ENCODE measurements at regions not wholly inside any gene's neighbourhood (a gene's known extent, or its start where the extent isn't known, plus 50 kb on each side); places are given as distances from the start of the nearest gene placed in this dataset.
"Not testable (repeated sequence)": the region's sequence is repeated elsewhere in the genome, so short reads cannot be mapped to it uniquely, and the experiment has no call there.

DNA sequence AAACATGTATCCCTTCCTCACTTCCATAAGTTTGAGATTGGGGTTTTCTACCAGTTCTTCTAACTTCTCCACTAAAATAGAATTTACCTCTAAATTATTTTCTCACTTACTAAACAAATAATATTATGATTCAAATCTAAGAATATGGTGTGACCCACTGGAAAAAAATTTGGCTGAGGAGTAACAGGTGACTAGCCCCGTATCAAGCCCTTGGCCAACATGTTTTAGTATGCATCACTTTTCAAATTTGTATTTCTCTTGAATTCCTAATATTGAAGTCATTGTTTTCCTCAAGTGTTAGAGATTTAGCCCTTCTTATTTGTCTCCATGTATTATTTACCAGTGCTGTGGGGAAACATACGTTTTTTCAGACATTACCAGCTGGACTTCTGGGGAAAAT, 759.4 kb downstream of the NSUN3 start:
- no peak overlapping the region for H2BK15ac ChIP-seq (ENCODE audit: low read length)
- H3K27me3 ChIP-seq (ENCODE audit: control insufficient read depth in 3 of 3, insufficient read depth in 3 of 3, low read depth in 1 of 3, low read length in 3 of 3) = no peaks in the 10 kb centered on the region
- no peak overlapping the region for H2AFZ ChIP-seq (ENCODE audit: low read length)
- no CpG with 5 or more reads among the region's 2 CpGs for WGBS, 2 donors (ENCODE audit: extremely low coverage in 2 of 2, insufficient read length in 2 of 2, insufficient replicate concordance in 1 of 2)
- H3K4me3 ChIP-seq (ENCODE audit: low read length in 2 of 2) = no peak overlapping the region
- no peak overlapping the region for H3K4ac ChIP-seq (ENCODE audit: low read length)
- H3K23ac ChIP-seq (ENCODE audit: low read depth, low read length, poor library complexity) = no peak overlapping the region
- no peak overlapping the region for H2AK5ac ChIP-seq (ENCODE audit: low read depth, low read length)
- H3K9me3 ChIP-seq (replicated peaks in 1 of 2; ENCODE audit: control insufficient read depth in 2 of 2, insufficient read depth in 1 of 2, low read depth in 1 of 2, low read length in 2 of 2) = no peaks in the 10 kb centered on the region
- no peak overlapping the region for H2BK5ac ChIP-seq (ENCODE audit: low read length)
- H3K9ac ChIP-seq (ENCODE audit: low read depth, low read length, poor library complexity) = no peak overlapping the region
- DNase-seq (ENCODE audit: low spot score) = no peak
- no peak overlapping the region for H2BK12ac ChIP-seq (ENCODE audit: low read length)
- H3K4me2 ChIP-seq (ENCODE audit: insufficient read depth, low read length, poor library complexity, severe bottlenecking) = no peak overlapping the region
- H3K36me3 ChIP-seq (replicated peaks in 1 of 2; ENCODE audit: control insufficient read depth in 2 of 2, insufficient read depth in 2 of 2, low read length in 2 of 2) = no peaks in the 10 kb centered on the region
- no peak overlapping the region for H4K8ac ChIP-seq (ENCODE audit: low read depth, low read length)
- H3K14ac ChIP-seq (ENCODE audit: low read length) = no peak overlapping the region
- no peak overlapping the region for H2BK120ac ChIP-seq (ENCODE audit: low read depth, low read length)
- H3K4me1 ChIP-seq (ENCODE audit: control insufficient read depth in 2 of 2, insufficient read depth in 1 of 2, low read depth in 1 of 2, low read length in 2 of 2) = no peaks in the 10 kb centered on the region
- no peak overlapping the region for H3K18ac ChIP-seq (ENCODE audit: low read length)
- no peak overlapping the region for H3K27ac ChIP-seq (replicated peaks; ENCODE audit: low read length)
- H4K91ac ChIP-seq (ENCODE audit: low read depth, low read length, poor library complexity) = no peak overlapping the region
- no peaks in the 10 kb centered on the region for H3K79me1 ChIP-seq (ENCODE audit: low read depth, low read length)

DNA sequence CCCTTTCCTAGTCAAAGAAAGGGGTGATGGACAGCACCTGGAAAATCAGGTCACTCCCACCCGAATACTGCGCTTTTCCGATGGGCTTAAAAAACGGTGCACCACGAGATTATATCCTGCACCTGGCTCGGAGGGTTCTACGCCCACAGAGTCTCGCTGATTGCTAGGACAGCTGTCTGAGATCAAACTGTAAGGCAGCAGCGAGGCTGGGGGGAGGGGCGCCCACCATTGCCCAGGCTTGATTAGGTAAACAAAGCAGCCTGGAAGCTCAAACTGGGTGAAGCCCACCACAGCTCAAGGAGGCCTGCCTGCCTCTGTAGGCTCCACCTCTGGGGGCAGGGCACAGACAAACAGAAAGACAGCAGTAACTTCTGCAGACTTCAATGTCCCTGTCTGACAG, 783.4 kb downstream of the NSUN3 start:
- H3K4me2 ChIP-seq (ENCODE audit: insufficient read depth, low read length, poor library complexity, severe bottlenecking); DNase-seq (ENCODE audit: low spot score); H3K23ac ChIP-seq (ENCODE audit: low read depth, low read length, poor library complexity); H2BK120ac ChIP-seq (ENCODE audit: low read depth, low read length); H2AFZ ChIP-seq (ENCODE audit: low read length); H3K27me3 ChIP-seq (ENCODE audit: control insufficient read depth in 3 of 3, insufficient read depth in 3 of 3, low read depth in 1 of 3, low read length in 3 of 3); H3K4ac ChIP-seq (ENCODE audit: low read length); H2AK5ac ChIP-seq (ENCODE audit: low read depth, low read length); H3K4me3 ChIP-seq (ENCODE audit: low read length in 2 of 2); H3K18ac ChIP-seq (ENCODE audit: low read length); H2BK12ac ChIP-seq (ENCODE audit: low read length); H3K36me3 ChIP-seq (replicated peaks in 1 of 2; ENCODE audit: control insufficient read depth in 2 of 2, insufficient read depth in 2 of 2, low read length in 2 of 2); H2BK5ac ChIP-seq (ENCODE audit: low read length); H3K14ac ChIP-seq (ENCODE audit: low read length); H3K4me1 ChIP-seq (ENCODE audit: control insufficient read depth in 2 of 2, insufficient read depth in 1 of 2, low read depth in 1 of 2, low read length in 2 of 2); H2BK15ac ChIP-seq (ENCODE audit: low read length); H3K27ac ChIP-seq (replicated peaks; ENCODE audit: low read length); H4K91ac ChIP-seq (ENCODE audit: low read depth, low read length, poor library complexity); H3K9ac ChIP-seq (ENCODE audit: low read depth, low read length, poor library complexity); H3K9me3 ChIP-seq (replicated peaks in 1 of 2; ENCODE audit: control insufficient read depth in 2 of 2, insufficient read depth in 1 of 2, low read depth in 1 of 2, low read length in 2 of 2); H3K79me1 ChIP-seq (ENCODE audit: low read depth, low read length); H4K8ac ChIP-seq (ENCODE audit: low read depth, low read length): not testable (repeated sequence)
- WGBS, 2 donors (ENCODE audit: extremely low coverage in 2 of 2, insufficient read length in 2 of 2, insufficient replicate concordance in 1 of 2) = no CpG with 5 or more reads among the region's 10 CpGs

DNA sequence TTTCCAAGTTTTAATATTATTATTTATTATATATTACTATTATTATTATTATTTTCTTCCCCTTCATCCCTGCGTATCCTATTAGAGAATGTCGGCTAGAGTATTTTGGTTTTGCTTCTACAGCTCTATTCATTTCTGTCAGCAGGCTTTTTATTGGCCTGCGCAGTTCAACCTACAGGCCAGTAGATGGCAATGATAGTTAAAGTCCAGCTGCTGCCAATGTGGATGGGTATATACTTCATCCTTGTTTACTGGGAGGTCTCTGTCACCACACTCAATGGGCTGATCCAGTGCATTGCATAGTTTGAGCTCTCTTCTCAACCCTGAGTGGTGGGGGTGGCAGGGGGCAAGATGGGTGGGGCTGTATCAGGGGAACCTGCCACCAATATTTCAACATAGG, 799.8 kb downstream of the NSUN3 start:
- Histone ChIP-seq H3K4ac (ENCODE audit: low read length) (no peak overlapping the region), H2BK120ac (ENCODE audit: low read depth, low read length) (no peak overlapping the region), H2BK5ac (ENCODE audit: low read length) (no peak overlapping the region), H2BK15ac (ENCODE audit: low read length) (no peak overlapping the region), H3K23ac (ENCODE audit: low read depth, low read length, poor library complexity) (no peak overlapping the region), H3K27me3 (ENCODE audit: control insufficient read depth in 3 of 3, insufficient read depth in 3 of 3, low read depth in 1 of 3, low read length in 3 of 3) (no peaks in the 10 kb centered on the region), H3K4me3 (ENCODE audit: low read length in 2 of 2) (no peak overlapping the region), H3K27ac (replicated peaks; ENCODE audit: low read length) (no peak overlapping the region), H3K4me1 (ENCODE audit: control insufficient read depth in 2 of 2, insufficient read depth in 1 of 2, low read depth in 1 of 2, low read length in 2 of 2) (no peaks in the 10 kb centered on the region), H3K18ac (ENCODE audit: low read length) (no peak overlapping the region), H3K14ac (ENCODE audit: low read length) (no peak overlapping the region), H4K8ac (ENCODE audit: low read depth, low read length) (no peak overlapping the region), H2BK12ac (ENCODE audit: low read length) (no peak overlapping the region), H2AFZ (ENCODE audit: low read length) (no peak overlapping the region), H4K91ac (ENCODE audit: low read depth, low read length, poor library complexity) (no peak overlapping the region), H3K4me2 (ENCODE audit: insufficient read depth, low read length, poor library complexity, severe bottlenecking) (no peak overlapping the region), H3K9ac (ENCODE audit: low read depth, low read length, poor library complexity) (no peak overlapping the region), H3K79me1 (ENCODE audit: low read depth, low read length) (no peaks in the 10 kb centered on the region), H3K36me3 (replicated peaks in 1 of 2; ENCODE audit: control insufficient read depth in 2 of 2, insufficient read depth in 2 of 2, low read length in 2 of 2) (no peaks in the 10 kb centered on the region), H3K9me3 (replicated peaks in 1 of 2; ENCODE audit: control insufficient read depth in 2 of 2, insufficient read depth in 1 of 2, low read depth in 1 of 2, low read length in 2 of 2) (peaks cover 6 to 7% of the 10 kb centered on the region in 2 donors), H2AK5ac (ENCODE audit: low read depth, low read length) (no peak overlapping the region)
- DNase-seq (ENCODE audit: low spot score) = no peak
- WGBS, 2 donors (ENCODE audit: extremely low coverage in 2 of 2, insufficient read length in 2 of 2, insufficient replicate concordance in 1 of 2) = no CpG with 5 or more reads among the region's 3 CpGs

DNA sequence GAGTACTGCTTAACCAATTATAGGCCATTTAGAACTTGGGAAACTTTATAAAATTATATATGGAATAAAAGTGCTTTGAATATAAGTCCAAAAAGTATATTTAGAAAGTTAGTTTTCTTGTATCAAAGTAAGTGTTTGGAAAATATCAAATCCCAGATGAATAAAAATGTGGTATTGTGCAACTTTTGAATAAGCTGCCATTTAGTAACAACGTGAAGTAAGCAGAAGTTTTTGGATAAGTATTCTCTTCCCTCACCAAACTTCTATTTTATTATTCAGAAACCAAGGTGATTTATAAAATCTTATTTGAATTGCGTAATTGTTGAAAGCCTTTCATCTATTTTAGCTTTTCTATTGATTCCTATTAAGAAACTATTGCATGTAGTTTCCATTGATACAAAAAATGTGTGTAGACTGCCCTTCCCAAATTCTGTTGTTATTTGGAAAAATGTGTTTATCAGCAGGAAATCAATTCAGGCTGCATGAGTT, 806.2 kb downstream of the NSUN3 start:
- no peaks in the 10 kb centered on the region for H3K79me1 ChIP-seq (ENCODE audit: low read depth, low read length)
- H2BK15ac ChIP-seq (ENCODE audit: low read length) = no peak overlapping the region
- H3K4me1 ChIP-seq (ENCODE audit: control insufficient read depth in 2 of 2, insufficient read depth in 1 of 2, low read depth in 1 of 2, low read length in 2 of 2) = no peaks in the 10 kb centered on the region
- no peak overlapping the region for H3K23ac ChIP-seq (ENCODE audit: low read depth, low read length, poor library complexity)
- no peak overlapping the region for H2AK5ac ChIP-seq (ENCODE audit: low read depth, low read length)
- no peak overlapping the region for H2BK12ac ChIP-seq (ENCODE audit: low read length)
- H3K9me3 ChIP-seq (replicated peaks in 1 of 2; ENCODE audit: control insufficient read depth in 2 of 2, insufficient read depth in 1 of 2, low read depth in 1 of 2, low read length in 2 of 2) = peaks cover 6 to 8% of the 10 kb centered on the region in 2 donors
- no peak overlapping the region for H2BK5ac ChIP-seq (ENCODE audit: low read length)
- DNase-seq (ENCODE audit: low spot score) = no peak
- no peak overlapping the region for H3K18ac ChIP-seq (ENCODE audit: low read length)
- no peak overlapping the region for H3K4ac ChIP-seq (ENCODE audit: low read length)
- no peak overlapping the region for H3K27ac ChIP-seq (replicated peaks; ENCODE audit: low read length)
- no peak overlapping the region for H2AFZ ChIP-seq (ENCODE audit: low read length)
- H4K8ac ChIP-seq (ENCODE audit: low read depth, low read length) = no peak overlapping the region
- no peaks in the 10 kb centered on the region for H3K27me3 ChIP-seq (ENCODE audit: control insufficient read depth in 3 of 3, insufficient read depth in 3 of 3, low read depth in 1 of 3, low read length in 3 of 3)
- no peak overlapping the region for H3K4me3 ChIP-seq (ENCODE audit: low read length in 2 of 2)
- no CpG with 5 or more reads among the region's 2 CpGs for WGBS, 2 donors (ENCODE audit: extremely low coverage in 2 of 2, insufficient read length in 2 of 2, insufficient replicate concordance in 1 of 2)
- no peak overlapping the region for H3K4me2 ChIP-seq (ENCODE audit: insufficient read depth, low read length, poor library complexity, severe bottlenecking)
- H3K14ac ChIP-seq (ENCODE audit: low read length) = no peak overlapping the region
- H4K91ac ChIP-seq (ENCODE audit: low read depth, low read length, poor library complexity) = no peak overlapping the region
- H3K36me3 ChIP-seq (replicated peaks in 1 of 2; ENCODE audit: control insufficient read depth in 2 of 2, insufficient read depth in 2 of 2, low read length in 2 of 2) = no peaks in the 10 kb centered on the region
- H2BK120ac ChIP-seq (ENCODE audit: low read depth, low read length) = no peak overlapping the region
- no peak overlapping the region for H3K9ac ChIP-seq (ENCODE audit: low read depth, low read length, poor library complexity)

All from neuronal stem cell (in vitro differentiated cells).